ENCODE measurements at regions not wholly inside any gene's neighbourhood (a gene's known extent, or its start where the extent isn't known, plus 50 kb on each side); places are given as distances from the start of the nearest gene placed in this dataset.

- no peak for DNase-seq
These were observed 212.2 kb downstream of the C9orf50 start for GRCh38 chr9:129408535-129409215.

GRCh38 chr9:129407905-129408452, 212.9 kb downstream of the C9orf50 start:
- DNase-seq = no peak

GRCh38 chr9:129406278-129407225, 214.3 kb downstream of the C9orf50 start:
- no peak for DNase-seq

GRCh38 chr9:129405827-129406213, 215.1 kb downstream of the C9orf50 start:
- no peak for DNase-seq

DNA sequence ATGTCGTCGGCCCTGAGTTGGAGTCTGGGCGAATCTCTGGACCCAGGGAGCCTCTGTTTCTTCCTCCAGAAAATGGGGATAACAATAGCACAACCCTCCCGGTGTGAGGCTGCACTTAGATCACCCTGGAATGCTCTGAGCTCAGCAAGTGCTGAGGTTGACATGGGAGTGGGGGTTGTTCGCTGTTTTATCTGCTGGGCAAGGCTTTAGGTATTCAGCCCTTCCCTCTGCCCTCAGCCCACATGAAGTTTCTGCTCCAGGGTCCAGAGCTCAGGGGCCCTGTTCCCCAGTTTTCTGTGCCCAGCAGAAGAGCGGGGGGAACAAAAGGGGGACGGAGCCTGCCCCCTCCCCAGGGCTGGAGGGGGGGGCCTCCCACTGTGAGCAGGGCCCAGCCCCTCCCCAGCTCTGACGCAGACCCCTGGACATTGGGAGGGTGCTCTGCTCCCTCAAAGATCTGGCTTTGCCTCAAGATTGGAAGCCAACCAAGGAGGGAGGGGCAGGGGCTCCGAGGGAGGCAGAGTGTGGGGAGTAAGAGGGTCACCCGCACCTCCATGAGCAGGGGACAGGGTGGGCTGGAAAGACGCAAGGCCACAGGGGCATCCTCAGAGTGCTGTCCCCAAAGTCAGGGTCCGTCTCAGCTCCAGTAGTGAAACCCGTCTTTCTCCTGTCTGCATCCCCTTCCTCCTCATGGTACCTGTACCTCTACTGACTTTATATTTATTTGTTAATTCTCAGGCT, 215.6 kb downstream of the C9orf50 start:
- DNase-seq = no peak

GRCh38 chr9:129404621-129405020, 216.3 kb downstream of the C9orf50 start:
- no peak for DNase-seq

DNA sequence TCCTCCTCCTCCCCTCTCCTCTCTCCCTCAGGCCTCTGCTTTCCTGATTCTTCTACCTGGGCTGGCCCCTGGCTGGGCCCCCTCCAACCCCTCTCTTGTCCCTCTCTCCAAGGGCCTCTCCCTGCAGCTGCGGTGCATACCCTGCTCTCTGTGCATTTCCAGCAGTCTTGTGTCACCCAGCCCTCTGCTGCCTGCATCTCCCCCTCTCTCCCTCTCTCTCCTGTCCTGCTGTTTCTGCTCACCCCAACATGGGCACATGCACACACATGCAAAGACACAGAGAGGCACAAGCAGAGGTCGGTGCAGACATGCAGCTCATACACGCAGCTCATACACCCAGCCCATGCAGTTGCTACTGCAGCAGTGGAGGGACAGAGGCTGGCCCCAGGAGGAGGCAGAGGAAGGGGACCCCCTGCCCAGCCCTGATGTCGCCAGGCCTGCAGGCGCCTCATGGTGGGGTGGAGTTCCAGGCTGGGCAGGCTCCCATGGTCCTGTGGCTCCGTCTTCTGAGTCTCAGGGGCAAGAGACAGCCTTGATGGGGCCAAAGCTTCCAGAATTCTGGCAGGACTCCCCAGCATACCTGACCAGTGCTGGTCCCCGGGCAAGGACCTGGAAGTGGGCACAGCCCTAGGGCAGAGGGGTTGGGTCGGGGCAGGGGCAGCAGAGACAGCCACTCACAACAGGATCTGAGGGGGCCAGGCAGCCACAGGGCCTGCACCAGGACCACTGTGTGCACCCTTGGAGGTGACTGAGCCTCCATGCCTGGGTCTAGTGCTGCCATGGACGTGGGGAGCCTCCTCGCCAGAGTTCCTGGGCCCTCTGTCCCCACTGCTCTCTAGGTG, 216.9 kb downstream of the C9orf50 start:
- no peak for DNase-seq

- no peak for DNase-seq
These were observed 217.7 kb downstream of the C9orf50 start for GRCh38 chr9:129402931-129403778.

- no peak for DNase-seq
These were observed 218.5 kb downstream of the C9orf50 start for GRCh38 chr9:129402371-129402739.

- DNase-seq = no peak
These were observed 219.1 kb downstream of the C9orf50 start for GRCh38 chr9:129401623-129402370.

DNA sequence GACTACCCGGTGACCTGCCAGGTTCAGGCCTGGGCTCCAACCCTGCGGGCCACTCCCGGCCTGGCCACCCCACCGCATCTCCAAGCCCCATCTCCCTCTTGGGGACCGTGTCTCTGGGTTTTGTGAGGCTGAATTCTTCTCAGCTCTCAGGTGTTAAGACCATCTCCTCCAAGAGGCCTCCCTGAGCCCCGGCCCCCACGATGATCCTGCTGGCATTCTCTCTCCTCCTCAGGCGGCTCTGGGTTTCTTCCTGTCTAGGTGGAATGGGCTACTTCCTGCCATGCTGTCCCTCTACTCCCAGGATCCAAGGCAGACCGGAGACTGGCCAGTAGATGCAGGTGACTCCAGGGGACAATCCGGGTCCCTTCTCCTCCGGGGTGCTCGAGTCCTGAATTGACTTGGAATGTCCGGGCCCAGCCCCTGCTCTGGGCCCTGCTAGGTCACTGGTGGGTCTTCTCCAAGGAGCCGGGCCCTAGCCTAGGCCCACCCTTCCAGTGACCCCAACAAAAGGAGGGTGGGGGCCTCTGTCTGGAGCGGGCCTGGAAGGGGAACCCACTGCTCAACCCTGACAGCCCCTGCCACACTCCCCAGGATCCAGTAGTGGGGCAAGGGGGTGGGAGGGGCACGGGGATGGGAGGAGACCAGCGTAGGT, 219.8 kb downstream of the C9orf50 start:
- no peak for DNase-seq

DNA sequence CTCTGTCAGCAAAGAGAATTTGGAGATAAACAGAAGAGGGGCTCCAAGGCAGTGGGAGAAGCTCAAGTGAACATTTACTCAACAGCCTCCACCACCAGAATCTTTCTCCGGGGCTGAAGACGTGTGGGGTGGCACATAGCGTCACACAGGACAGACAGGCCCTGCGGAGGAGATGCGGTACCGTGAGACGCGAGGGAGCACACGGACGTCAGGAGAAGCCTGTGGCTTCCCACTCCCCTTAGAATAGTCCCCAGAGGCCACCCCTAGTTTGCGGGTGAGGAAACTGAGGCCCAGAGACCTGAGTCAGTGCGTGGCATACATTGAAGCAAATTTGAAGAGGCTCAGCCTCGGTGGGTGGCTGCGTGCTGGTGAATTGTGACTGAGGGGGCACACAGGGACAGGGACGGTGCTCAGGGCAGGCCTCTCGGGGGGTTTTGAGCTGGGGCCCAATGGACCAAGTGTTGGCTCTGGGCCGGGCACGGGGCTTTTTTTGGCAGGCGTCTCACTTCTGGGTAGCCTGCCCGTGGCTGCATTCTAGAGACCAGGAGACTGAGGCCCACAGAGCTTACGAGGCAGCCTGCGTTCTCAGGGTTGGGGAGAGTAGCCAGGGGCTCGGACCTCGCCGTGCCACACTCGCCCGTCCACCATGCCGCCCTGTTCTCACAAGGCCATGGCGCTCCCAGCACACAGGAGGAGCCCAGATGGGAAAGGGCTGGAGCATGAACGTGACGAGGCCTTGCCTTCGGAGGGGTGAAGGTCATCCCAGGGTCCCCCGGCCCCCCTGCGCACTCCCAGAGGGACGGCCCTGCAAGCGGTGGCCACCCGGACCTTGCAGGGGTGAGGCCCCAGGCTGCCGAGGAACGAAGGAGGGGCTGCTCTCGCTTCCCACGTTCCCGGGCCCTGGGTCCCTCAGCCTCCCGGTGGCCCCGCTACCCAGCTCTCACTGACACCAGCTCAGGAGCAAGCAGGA, 220.6 kb downstream of the C9orf50 start:
- DNase-seq = no peak

DNA sequence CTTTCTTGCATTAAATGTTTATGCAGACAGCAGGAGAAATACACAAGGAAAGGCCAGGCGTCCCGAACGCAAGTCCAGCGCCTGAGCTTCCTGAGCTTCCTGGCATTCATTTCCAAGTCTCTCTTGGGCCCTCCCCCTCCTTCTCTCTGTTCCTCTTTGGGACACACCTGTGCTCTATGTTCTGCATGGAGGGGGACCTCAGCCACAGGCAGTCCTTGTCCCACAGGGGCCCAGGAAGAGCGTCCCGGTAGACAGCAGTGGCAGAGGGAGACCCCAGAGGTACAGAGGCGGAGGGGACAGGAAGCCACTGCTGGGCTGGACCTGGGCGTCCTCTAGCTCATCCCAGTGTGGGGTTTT, 221.3 kb downstream of the C9orf50 start:
- DNase-seq = no peak

GRCh38 chr9:129398961-129399633, 221.0 kb upstream of the IER5L start:
- DNase-seq = no peak

- DNase-seq = no peak
These were observed 220.3 kb upstream of the IER5L start for GRCh38 chr9:129398101-129398960.

DNA sequence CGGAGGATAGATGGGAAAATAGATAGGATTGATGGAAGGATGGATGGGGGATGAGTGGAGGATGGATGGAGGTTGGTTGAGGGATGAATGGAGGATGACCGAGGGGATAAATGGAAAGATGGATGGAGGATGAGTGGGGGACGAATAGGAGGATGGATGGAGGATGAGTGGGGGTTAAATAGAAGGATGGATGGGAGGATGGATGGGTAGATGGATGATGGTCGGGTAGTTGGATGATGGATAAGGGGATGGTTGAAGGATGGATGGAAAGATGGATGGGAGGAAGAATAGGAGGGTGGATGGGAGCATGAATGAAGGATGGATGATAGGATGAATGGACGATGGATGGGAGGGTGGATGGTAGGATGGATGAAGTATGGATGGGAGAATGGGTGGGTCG, 219.3 kb upstream of the IER5L start:
- no peak for DNase-seq

DNA sequence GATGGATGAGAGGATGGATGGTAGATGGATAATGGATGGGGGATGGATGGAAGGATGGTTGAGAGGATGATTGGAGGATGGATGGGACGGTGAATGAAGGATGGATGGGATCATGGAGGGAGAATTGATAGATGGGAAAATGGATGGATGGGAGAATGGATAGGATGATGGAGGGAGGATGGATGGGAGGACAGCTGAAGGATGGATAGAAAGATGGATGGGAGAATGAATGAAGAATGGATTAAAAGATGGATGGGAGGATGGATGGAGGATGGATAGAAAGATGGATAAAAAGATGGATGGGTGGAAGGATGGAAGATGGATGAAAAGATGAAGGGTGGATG, 218.3 kb upstream of the IER5L start:
- no peak for DNase-seq
